ENCODE measurements at regions not wholly inside any gene's neighbourhood (a gene's known extent, or its start where the extent isn't known, plus 50 kb on each side); places are given as distances from the start of the nearest gene placed in this dataset.

GRCh38 chr7:98679741-98680140 lies 62.7 kb downstream of the NPTX2 start:
- intact Hi-C loops (cut with micrococcal nuclease), result no loop called here
- Mint-ChIP-seq H3K9me3 (no peaks in the 10 kb centered on the region), H3K36me3 (ENCODE audit: low read depth) (no peaks in the 10 kb centered on the region), H3K27ac (no peak overlapping the region), H3K4me1 (ENCODE audit: low read depth) (no peaks in the 10 kb centered on the region), H3K4me3 (no peak overlapping the region), H3K27me3 (peaks cover 12% of the 10 kb centered on the region)

- Mint-ChIP-seq H3K4me3 (no peak overlapping the region), H3K27me3 (peaks cover 12% of the 10 kb centered on the region), H3K27ac (no peak overlapping the region), H3K36me3 (ENCODE audit: low read depth) (no peaks in the 10 kb centered on the region), H3K9me3 (peaks cover 14% of the 10 kb centered on the region), H3K4me1 (ENCODE audit: low read depth) (no peaks in the 10 kb centered on the region)
- intact Hi-C loops (cut with micrococcal nuclease), result no loop called here
Observed at GRCh38 chr7:98681511-98681910, 64.4 kb downstream of the NPTX2 start.

GRCh38 chr7:98681951-98682350 lies 64.9 kb downstream of the NPTX2 start:
- no peak overlapping the region for H3K4me3 Mint-ChIP-seq
- peaks cover 19% of the 10 kb centered on the region for H3K9me3 Mint-ChIP-seq
- H3K36me3 Mint-ChIP-seq (ENCODE audit: low read depth), result no peaks in the 10 kb centered on the region
- H3K27ac Mint-ChIP-seq, result no peak overlapping the region
- intact Hi-C loops (cut with micrococcal nuclease), result no loop called here
- H3K4me1 Mint-ChIP-seq (ENCODE audit: low read depth), result no peaks in the 10 kb centered on the region
- peaks cover 12% of the 10 kb centered on the region for H3K27me3 Mint-ChIP-seq

- no peak overlapping the region for H3K4me3 Mint-ChIP-seq
- H3K27ac Mint-ChIP-seq, result no peak overlapping the region
- peaks cover 26% of the 10 kb centered on the region for H3K9me3 Mint-ChIP-seq
- H3K36me3 Mint-ChIP-seq (ENCODE audit: low read depth), result no peaks in the 10 kb centered on the region
- intact Hi-C loops (cut with micrococcal nuclease), result no loop called here
- peaks cover 12% of the 10 kb centered on the region for H3K27me3 Mint-ChIP-seq
- no peaks in the 10 kb centered on the region for H3K4me1 Mint-ChIP-seq (ENCODE audit: low read depth)
Observed at GRCh38 chr7:98683514-98683913, 66.4 kb downstream of the NPTX2 start.

GRCh38 chr7:98685541-98685940 lies 68.5 kb downstream of the NPTX2 start:
- Mint-ChIP-seq H3K27ac (no peak overlapping the region), H3K36me3 (ENCODE audit: low read depth) (no peaks in the 10 kb centered on the region), H3K27me3 (peaks cover 12% of the 10 kb centered on the region), H3K4me3 (no peak overlapping the region), H3K9me3 (peaks cover 41% of the 10 kb centered on the region), H3K4me1 (ENCODE audit: low read depth) (no peaks in the 10 kb centered on the region)
- intact Hi-C loops (cut with micrococcal nuclease), result no loop called here

- intact Hi-C loops (cut with micrococcal nuclease), result no loop called here
- no peak overlapping the region for H3K4me3 Mint-ChIP-seq
- H3K4me1 Mint-ChIP-seq (ENCODE audit: low read depth), result no peaks in the 10 kb centered on the region
- H3K9me3 Mint-ChIP-seq, result peaks cover 49% of the 10 kb centered on the region
- H3K36me3 Mint-ChIP-seq (ENCODE audit: low read depth), result no peaks in the 10 kb centered on the region
- H3K27me3 Mint-ChIP-seq, result peaks cover 7% of the 10 kb centered on the region
- no peak overlapping the region for H3K27ac Mint-ChIP-seq
Observed at GRCh38 chr7:98686466-98687080, 69.5 kb downstream of the NPTX2 start.

- Mint-ChIP-seq H3K4me1 (ENCODE audit: low read depth) (no peaks in the 10 kb centered on the region), H3K27ac (no peak overlapping the region), H3K27me3 (peaks cover 1% of the 10 kb centered on the region), H3K36me3 (ENCODE audit: low read depth) (no peaks in the 10 kb centered on the region), H3K9me3 (peaks cover 56% of the 10 kb centered on the region), H3K4me3 (no peak overlapping the region)
- intact Hi-C loops (cut with micrococcal nuclease), result no loop called here
Observed at GRCh38 chr7:98687111-98687751, 70.1 kb downstream of the NPTX2 start.

GRCh38 chr7:98691619-98692018 lies 74.5 kb downstream of the NPTX2 start:
- Mint-ChIP-seq H3K27me3 (no peaks in the 10 kb centered on the region), H3K36me3 (ENCODE audit: low read depth) (no peaks in the 10 kb centered on the region), H3K4me1 (ENCODE audit: low read depth) (no peaks in the 10 kb centered on the region), H3K9me3 (peaks cover 63% of the 10 kb centered on the region), H3K4me3 (no peak overlapping the region), H3K27ac (no peak overlapping the region)
- intact Hi-C loops (cut with micrococcal nuclease), result no loop called here

- no peak overlapping the region for H3K27ac Mint-ChIP-seq
- peaks cover 32% of the 10 kb centered on the region for H3K9me3 Mint-ChIP-seq
- H3K27me3 Mint-ChIP-seq, result no peaks in the 10 kb centered on the region
- intact Hi-C loops (cut with micrococcal nuclease), result no loop called here
- H3K4me1 Mint-ChIP-seq (ENCODE audit: low read depth), result no peaks in the 10 kb centered on the region
- no peak overlapping the region for H3K4me3 Mint-ChIP-seq
- H3K36me3 Mint-ChIP-seq (ENCODE audit: low read depth), result no peaks in the 10 kb centered on the region
Observed at GRCh38 chr7:98697083-98697482, 80.0 kb downstream of the NPTX2 start.

- no peaks in the 10 kb centered on the region for H3K36me3 Mint-ChIP-seq (ENCODE audit: low read depth)
- H3K27me3 Mint-ChIP-seq, result no peaks in the 10 kb centered on the region
- H3K4me1 Mint-ChIP-seq (ENCODE audit: low read depth), result no peaks in the 10 kb centered on the region
Observed at GRCh38 chr7:98697485-98698240, 80.6 kb downstream of the NPTX2 start.

GRCh38 chr7:98698976-98699375 lies 81.9 kb downstream of the NPTX2 start:
- intact Hi-C loops (cut with micrococcal nuclease), result no loop called here
- Mint-ChIP-seq H3K27ac (no peak overlapping the region), H3K4me1 (ENCODE audit: low read depth) (peaks cover 2% of the 10 kb centered on the region), H3K4me3 (no peak overlapping the region), H3K9me3 (peaks cover 24% of the 10 kb centered on the region), H3K27me3 (peaks cover 2% of the 10 kb centered on the region), H3K36me3 (ENCODE audit: low read depth) (no peaks in the 10 kb centered on the region)

More at GRCh38 chr7:98697485-98698240, 80.6 kb downstream of the NPTX2 start:
- Mint-ChIP-seq H3K9me3 (peaks cover 30% of the 10 kb centered on the region), H3K27ac (no peak overlapping the region), H3K4me3 (no peak overlapping the region)
- intact Hi-C loops (cut with micrococcal nuclease), result no loop called here

GRCh38 chr7:98700533-98700932 lies 83.4 kb downstream of the NPTX2 start:
- Mint-ChIP-seq H3K36me3 (ENCODE audit: low read depth) (no peaks in the 10 kb centered on the region), H3K4me3 (no peak overlapping the region), H3K27ac (no peak overlapping the region), H3K9me3 (peaks cover 15% of the 10 kb centered on the region), H3K27me3 (peaks cover 7% of the 10 kb centered on the region), H3K4me1 (ENCODE audit: low read depth) (peaks cover 5% of the 10 kb centered on the region)
- intact Hi-C loops (cut with micrococcal nuclease), result no loop called here

- peaks cover 5% of the 10 kb centered on the region for H3K4me1 Mint-ChIP-seq (ENCODE audit: low read depth)
- intact Hi-C loops (cut with micrococcal nuclease), result no loop called here
- H3K9me3 Mint-ChIP-seq, result peaks cover 11% of the 10 kb centered on the region
- no peaks in the 10 kb centered on the region for H3K36me3 Mint-ChIP-seq (ENCODE audit: low read depth)
- no peak overlapping the region for H3K4me3 Mint-ChIP-seq
- peaks cover 10% of the 10 kb centered on the region for H3K27me3 Mint-ChIP-seq
- no peak overlapping the region for H3K27ac Mint-ChIP-seq
Observed at GRCh38 chr7:98701372-98701771, 84.3 kb downstream of the NPTX2 start.

- H3K36me3 Mint-ChIP-seq (ENCODE audit: low read depth), result no peaks in the 10 kb centered on the region
- peaks cover 5% of the 10 kb centered on the region for H3K9me3 Mint-ChIP-seq
- H3K4me3 Mint-ChIP-seq, result no peak overlapping the region
- intact Hi-C loops (cut with micrococcal nuclease), result no loop called here
- peaks cover 5% of the 10 kb centered on the region for H3K4me1 Mint-ChIP-seq (ENCODE audit: low read depth)
- H3K27me3 Mint-ChIP-seq, result peaks cover 13% of the 10 kb centered on the region
- H3K27ac Mint-ChIP-seq, result no peak overlapping the region
Observed at GRCh38 chr7:98702021-98702420, 84.9 kb downstream of the NPTX2 start.

Measured in dendritic cell treated with granulocyte-macrophage colony-stimulating factor and Interleukin-4, amounts not matched to agents 40 ng/mL and 50 ng/mL, for 4 days (primary cell).